ENCODE measurements at regions not wholly inside any gene's neighbourhood (a gene's known extent, or its start where the extent isn't known, plus 50 kb on each side); places are given as distances from the start of the nearest gene placed in this dataset.

- TF ChIP-seq CTCF (IDR thresholded peaks at IDR 0.05) (no peak), EZH2 (IDR thresholded peaks at IDR 0.05; ENCODE audit: borderline replicate concordance, insufficient read depth, low read depth, low read length, poor library complexity, severe bottlenecking) (no peak)
Observed at GRCh38 chr1:5120559-5120958, 466.1 kb downstream of the AJAP1 start.
